ENCODE measurements at regions not wholly inside any gene's neighbourhood (a gene's known extent, or its start where the extent isn't known, plus 50 kb on each side); places are given as distances from the start of the nearest gene placed in this dataset.
"Not testable (repeated sequence)": the region's sequence is repeated elsewhere in the genome, so short reads cannot be mapped to it uniquely, and the experiment has no call there.

DNA sequence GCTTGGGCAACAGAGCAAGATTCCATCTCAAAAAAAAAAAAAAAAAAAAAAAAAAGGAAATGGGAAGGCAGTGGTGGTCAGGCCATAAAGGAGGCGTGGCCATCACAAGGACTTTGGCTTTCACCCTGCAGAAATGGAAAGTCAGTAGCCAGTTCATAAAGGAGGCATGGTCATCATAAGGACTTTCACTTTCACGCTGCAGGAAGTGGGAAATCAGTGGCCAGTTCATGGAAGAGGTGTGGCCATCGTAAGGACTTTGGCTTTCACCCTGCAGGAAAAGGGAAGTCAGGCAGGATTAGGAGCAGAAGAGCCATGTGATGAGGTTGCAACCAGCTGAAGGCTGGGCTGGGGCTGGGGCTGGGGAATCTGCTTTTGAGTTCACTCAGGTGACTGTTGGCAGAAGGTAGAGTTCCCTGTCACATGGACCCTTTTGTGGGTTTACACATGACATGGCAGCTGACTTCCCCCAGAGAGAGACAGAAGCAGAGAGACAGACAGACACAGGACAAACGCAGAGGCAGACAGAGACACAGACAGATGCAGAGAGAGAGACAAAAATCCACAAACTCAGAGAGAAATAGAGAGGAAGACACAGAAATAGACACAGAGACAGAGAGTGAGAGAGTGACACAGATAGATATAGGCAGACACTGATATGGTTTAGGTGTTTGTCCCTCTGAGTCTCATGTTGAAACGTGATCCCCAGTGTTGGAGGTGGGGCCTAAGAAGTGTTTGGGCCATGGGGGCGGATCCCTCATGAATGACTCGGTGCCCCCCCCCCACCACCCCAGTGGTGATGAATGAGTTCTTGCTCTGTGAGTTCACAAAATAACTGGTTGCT lies 263.9 kb upstream of the KAZN start:
- ATAC-seq (no peak), DNase-seq (ENCODE audit: low spot score) (no peak)

DNA sequence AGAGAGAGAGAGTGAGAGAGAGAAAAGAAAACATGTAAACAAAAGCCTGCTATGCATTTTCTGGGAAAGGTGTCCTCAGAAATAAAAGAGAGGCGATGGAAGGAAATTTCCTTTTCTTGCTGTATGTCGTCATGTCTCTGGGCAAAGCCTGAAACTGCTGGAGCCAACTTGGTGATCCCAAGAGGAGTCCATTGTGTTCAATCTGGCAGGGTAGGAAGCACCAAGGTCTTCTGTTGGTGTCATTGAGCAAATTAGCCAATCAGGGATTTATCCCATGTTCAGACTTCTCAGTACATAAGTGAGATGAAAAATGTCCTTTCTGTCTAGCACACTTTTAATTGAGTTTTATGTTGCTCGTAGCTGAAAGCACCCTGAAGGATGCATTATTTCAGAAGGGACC lies 260.0 kb upstream of the KAZN start:
- DNase-seq (ENCODE audit: low spot score) (no peak), ATAC-seq (no peak)

DNA sequence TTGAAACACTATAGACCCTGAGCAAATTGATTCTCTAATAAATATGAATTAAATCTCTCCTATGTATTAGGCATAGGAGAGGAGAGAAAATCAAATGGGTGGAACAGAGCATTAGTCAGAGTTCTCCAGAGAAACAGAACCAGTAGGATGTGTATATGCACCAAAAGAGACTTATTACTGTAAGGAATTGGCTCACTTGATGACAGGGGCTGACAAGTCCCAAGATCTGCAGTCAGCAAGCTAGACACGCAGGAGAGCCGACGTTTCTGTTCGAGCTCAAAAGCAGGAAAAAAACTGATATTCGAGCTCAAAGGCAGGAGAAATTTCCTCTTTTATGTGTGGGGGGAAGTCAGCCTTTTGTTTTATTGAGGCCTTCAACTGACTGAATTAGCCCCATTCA lies 259.2 kb upstream of the KAZN start:
- no peak for DNase-seq (ENCODE audit: low spot score)

DNA sequence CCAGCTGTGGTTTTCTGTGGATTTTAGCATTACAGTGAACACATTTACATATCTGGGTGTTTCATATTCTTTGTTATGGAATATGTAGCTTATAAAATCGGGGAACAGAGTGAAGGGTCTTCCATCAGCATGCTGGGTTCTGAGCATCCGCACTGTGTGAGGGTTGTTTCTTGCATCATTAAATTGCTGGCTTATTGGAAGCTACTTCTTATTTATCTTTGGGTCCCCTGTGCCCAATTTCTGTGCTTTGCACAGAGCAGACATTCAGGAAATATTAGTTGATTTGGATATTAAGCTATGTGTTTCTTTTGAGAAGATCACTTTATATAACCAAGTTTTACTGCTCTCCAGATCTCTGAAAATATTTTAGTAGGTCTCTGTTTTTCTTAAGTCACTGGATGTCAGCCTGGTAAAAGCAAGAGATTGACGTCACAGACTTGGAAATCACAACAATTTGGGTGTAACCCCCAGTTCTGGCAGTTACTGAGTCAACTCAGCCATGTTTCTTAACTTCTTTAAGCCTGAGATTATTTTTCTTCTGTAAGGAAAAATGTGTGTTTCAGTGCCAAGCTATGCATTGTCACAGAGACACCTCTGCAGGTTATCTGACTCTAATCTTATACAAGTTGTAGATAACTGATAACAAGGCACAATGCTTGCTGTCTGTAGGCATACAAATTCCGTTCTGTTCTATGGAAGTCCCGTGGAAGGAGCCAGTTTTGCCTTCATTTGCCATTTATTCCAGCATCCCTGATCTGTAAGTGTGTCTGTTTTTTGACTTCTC lies 258.3 kb upstream of the KAZN start:
- no peak for DNase-seq (ENCODE audit: low spot score)
- no peak for ATAC-seq

More for the DNA sequence above, 259.2 kb upstream of the KAZN start:
- ATAC-seq = no peak

DNA sequence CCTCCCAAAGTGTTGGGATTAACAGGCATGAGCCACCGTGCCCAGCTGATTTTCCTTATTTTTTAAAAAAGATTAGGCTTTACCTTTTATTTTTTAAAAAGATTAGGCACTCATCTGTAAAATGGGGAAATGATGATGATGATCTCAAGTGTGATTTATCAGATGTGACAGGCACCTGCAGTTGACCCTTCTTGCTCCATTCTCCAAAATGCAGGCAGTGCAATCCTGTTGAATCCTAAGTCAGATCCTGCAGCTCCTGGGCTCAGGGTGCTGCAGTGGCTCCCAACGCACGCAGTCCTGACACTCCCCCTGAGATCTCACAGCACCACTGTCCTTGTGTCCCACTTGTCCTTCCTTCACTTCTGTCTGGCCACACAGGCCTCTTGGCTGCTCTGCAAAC lies 257.3 kb upstream of the KAZN start:
- DNase-seq (ENCODE audit: low spot score) = no peak
- ATAC-seq = no peak

DNA sequence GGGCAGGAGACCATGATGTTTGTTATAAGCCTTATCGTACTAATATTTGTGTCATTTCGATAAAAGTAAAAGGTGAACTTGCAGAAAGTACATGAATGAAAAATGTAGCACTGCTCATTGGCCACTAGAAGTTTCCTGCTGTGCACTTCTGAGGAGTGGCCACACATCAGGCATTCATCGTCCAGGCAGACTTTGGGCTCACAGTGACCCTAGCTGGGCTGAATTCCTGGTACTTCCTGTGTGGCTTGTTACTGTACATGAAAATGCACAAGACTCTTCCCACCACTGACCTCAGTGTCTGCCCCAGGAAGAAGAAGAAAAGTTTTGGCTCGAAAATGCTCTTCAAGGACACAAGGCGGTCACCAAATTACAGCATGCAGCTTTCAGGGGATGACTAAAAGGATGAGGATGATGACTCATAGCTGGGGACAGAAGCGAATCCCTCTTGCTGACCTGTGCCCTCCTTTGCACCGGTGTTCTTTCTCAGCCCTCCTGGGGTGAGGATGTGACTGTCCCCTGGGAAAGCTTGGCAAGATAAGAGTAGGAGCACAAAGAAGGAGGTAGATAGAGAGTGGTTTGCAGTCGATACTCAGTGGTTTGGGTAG lies 252.4 kb upstream of the KAZN start:
- DNase-seq (ENCODE audit: low spot score) (no peak), ATAC-seq (no peak)

DNA sequence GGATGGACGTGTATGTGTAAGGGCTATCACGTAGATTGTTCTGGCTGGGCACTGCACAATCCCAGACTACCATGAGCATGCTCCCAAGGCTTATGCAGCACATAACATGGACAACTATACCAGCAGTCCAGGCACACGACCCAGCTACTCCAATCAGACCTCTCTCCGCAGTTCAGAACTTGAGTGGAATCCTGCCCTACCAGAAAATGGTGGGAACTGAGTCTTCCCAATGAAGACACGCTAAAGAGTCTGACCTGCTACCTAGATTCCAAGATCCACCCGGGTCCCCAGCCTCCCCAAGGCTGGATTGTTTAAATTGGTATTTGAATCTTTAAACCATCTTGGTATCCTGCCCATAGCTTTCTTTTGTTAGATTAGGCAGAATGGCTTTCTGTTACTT lies 251.3 kb upstream of the KAZN start:
- no peak for DNase-seq (ENCODE audit: low spot score)
- ATAC-seq = no peak

DNA sequence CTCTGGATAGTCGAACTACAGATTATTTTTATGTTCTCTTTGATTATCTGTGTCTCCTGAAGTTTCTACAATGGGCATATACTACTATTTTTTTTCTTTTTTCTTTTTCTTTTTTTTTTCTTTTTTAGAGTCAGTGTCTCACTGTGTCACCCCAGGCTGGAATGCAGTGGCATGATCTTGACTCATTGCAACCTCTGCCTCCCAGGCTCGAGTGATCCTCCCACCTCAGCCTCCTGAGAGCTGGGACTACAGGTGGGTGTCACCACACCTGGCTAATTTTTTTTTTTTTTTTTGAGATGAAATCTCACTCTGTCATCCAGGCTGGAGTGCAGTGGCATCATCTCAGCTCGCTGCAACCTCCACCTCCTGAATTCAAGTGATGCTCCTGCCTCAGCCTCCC lies 250.7 kb upstream of the KAZN start:
- ATAC-seq (no peak), DNase-seq (ENCODE audit: low spot score) (no peak)

DNA sequence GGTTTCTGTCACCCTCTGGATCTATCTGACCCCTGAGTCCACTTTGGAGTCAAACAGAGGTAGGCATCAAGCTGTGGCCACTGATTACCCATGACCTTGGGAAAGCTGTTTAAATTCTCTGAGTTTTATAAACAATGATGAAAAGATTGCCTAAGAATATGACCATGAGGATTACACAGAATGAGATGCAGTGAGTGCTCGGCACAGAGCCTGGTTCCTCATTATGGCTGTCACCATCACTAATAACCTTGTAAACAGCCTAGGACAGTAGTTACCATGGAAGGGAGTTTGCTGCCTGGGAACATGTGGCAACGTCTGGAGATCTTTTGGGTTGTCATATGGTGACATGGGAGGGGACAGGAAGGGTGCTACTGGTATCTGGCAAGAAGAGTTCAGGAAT lies 248.3 kb upstream of the KAZN start:
- DNase-seq (ENCODE audit: low spot score) (no peak), ATAC-seq (no peak)

DNA sequence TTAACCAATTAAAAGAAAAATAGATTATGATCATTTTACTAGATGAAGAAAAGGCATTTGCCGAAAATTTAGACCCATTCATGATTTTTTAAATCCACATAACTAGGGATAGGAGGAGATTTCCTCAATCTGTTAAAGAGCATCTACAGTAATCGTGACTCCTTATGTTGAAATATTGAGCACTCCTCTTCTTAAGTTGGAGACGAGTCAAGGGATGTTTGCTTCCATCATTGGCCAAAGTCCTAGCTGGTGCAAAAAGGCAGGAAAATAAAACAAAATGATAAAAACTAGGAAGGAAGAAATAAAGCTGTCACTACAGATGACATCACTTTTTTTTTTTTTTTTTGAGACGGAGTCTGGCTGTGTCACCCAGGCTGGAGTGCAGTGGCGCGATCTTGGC lies 245.6 kb upstream of the KAZN start:
- ATAC-seq = no peak

DNA sequence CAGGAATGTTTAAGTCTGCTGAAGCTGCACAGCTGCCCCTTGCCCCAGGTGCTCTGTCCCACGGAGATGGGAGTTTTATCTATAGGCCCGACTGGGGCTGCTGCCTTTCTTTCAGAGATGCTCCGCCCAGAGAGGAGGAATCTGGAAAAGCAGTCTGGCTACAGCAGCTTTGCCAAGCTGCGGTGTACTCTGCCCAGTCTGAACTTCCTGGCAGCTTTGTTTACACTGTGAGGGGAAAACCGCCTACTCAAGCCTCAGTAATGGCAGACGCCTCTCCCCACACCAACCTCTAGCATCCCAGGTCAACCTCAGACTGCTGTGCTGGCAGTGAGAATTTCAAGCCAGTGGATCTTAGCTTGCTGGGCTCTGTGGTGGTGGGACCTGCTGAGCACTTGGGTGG lies 237.5 kb upstream of the KAZN start:
- not testable (repeated sequence) for DNase-seq (ENCODE audit: low spot score); ATAC-seq

More for the DNA sequence above, 245.6 kb upstream of the KAZN start:
- no peak for DNase-seq (ENCODE audit: low spot score)

DNA sequence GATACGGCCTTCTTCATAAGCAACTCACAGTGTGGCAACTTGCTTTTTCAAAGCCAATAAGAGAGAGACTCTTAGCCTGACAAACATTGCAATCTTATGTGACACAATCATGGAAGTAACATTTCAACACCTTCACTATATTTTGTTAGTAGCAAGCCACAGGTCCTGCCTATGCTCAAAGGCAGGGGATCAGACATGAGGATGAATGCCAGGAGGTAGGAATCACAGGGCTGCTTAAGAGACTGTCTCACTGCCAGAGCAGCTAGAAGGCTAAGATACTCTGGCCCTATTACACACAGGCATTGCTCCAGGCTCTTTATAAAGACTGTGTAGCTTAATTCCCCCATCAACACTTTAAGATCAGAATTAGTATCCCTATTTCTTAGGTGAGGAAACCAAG lies 236.2 kb upstream of the KAZN start:
- DNase-seq (ENCODE audit: low spot score) = no peak
- no peak for ATAC-seq

DNA sequence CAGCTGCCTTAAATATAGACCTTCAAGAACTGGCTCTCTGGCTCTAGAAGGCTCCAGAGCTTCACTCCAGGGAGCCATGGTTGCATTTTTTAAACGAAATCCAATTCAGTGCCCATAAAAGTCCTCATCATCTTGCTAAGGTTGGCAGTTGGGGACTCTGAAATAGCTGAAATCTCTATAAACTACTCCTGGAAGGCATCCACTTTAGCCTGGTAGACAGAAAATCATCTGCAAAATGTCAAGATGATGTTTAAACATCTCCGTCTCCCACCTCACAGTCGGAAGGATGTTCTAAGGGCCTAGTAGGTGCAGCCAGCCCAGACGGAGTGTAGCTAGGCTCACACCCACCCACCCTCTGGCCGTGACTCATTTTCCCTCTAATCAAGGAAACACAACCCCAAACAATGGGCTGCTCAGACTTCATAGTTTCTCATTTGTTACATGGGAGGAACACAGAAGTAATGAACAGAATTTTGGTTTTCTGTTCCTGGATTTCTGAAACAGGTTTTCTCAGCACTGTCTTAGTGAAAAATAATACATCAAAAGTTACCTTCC lies 235.4 kb upstream of the KAZN start:
- DNase-seq (ENCODE audit: low spot score) = no peak
- no peak for ATAC-seq

DNA sequence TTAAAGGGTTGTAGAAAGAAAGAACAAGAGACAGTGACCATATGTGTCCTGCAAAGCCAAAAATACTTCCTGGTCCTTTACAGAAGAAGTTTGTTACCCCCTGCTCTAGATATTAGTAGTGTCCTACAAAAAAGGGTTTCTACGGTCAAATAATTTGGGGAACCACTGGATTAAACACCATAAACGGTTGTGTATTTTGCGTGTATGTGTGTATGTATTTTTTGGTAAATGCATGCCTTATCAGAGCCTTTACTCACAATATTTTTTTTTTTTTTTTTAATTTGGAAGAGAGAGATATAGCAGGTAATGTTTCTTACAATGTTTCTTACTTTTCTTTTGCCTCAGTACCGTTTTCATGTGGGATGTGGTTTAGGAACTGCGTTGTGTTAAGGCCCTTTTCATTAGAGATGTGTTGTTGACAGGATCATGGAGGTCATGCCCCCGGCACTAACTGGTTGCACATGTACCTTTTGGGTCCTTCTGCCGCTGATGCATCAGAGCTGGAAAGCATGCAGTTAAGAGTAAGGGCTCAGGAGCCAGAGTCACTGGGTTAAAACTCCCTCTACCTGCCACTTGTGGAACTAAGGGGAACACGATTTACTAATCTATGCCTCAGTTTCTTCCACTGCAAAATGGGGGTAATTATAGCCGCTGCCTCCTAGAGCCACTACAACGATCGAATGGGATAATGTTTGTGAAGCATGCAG lies 234.6 kb upstream of the KAZN start:
- ATAC-seq (no peak), DNase-seq (ENCODE audit: low spot score) (no peak)

DNA sequence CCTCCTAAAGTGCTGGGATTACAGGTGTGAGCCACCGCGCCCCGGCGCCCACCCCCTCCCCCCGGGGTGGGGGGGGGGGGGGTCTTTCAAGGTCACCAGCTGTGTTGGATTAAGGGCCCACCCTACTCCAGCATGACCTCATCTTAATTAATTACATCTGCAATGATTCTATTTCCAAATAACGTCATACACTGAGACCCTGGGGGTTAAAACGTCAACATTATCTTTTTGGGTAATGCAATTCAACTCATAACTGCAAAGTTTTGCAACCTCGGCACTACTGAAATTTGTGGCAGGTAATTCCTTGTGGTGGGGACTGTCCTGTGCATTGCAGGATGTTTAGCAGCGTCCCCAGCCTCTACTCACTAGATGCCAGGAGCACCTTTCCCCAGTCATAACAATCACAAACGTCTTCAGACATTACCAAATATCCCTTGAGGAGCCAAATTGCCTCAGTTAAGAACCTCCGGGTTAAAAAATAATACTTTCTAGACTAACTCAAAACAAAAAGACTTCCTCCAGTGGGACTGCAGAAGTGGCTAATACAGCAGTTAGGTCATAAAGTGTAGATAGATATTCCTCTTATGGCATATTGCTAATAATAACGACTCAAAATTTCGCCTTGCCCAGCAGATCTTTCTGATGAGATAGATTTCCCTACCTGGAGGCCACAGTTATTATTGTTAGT lies 233.0 kb upstream of the KAZN start:
- ATAC-seq (no peak), DNase-seq (ENCODE audit: low spot score) (no peak)

DNA sequence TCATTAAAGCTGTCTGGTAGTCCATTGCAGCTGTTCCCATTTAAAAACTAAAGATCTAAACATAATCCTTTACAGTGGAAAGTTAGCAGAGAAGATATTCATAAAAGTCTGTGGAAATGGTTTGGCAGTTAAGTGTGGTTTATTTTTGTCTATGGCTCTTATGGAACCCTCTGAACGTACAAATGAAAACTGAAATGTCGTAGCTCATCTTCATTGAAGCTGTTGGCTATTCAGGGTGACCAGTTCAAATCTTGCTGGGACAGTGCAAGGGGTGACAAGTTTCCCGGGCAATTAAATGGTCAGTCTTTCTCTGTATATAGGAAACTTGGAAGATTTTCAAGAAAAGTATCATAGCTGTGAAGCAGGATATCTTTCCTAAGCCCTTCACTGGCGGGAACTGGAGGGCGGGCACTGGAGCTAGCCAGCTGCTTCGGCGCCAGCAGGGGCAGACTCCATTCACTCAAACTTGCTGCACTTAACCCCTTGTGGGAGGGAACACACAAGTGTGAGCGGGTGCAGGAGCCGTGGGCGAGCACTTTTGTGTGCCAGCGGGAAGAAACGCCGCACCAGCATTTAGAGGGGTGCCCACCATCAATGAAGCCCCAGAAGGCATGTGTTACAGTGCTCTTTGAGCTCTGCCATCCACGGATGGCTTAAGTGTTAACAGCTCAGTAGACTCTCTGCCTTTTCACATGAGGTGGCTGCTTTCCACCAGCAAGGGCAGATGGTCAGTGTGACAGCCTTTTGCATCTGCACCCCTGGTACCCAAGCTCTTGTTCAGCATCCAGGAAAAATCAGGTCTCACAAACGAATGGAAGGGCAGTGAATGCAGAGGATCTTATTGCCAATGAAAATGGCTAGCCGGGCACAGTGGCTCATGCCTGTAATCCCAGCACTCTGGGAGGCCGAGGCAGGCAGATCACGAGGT lies 232.1 kb upstream of the KAZN start:
- ATAC-seq (no peak), DNase-seq (ENCODE audit: low spot score) (no peak)

DNA sequence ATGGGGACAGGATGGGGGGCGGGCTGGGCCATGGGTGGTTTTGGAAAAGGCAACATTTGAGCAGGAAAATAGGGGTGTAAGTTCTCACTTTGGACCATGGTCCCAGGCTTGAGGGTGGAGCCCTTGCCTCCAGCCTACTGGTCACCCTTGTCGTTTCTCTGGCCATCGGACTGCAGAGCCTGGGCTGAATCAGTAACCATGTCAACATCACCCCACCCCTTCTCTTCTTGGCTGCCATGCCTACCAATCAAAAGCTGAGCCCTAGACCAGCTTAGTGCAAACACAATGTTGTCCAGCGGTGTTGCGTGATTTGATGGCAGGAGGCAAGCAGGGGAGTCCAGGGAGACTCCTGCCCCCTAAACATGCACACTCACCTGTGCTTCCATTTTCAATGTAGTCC lies 231.0 kb upstream of the KAZN start:
- ATAC-seq (no peak), DNase-seq (ENCODE audit: low spot score) (no peak)

DNA sequence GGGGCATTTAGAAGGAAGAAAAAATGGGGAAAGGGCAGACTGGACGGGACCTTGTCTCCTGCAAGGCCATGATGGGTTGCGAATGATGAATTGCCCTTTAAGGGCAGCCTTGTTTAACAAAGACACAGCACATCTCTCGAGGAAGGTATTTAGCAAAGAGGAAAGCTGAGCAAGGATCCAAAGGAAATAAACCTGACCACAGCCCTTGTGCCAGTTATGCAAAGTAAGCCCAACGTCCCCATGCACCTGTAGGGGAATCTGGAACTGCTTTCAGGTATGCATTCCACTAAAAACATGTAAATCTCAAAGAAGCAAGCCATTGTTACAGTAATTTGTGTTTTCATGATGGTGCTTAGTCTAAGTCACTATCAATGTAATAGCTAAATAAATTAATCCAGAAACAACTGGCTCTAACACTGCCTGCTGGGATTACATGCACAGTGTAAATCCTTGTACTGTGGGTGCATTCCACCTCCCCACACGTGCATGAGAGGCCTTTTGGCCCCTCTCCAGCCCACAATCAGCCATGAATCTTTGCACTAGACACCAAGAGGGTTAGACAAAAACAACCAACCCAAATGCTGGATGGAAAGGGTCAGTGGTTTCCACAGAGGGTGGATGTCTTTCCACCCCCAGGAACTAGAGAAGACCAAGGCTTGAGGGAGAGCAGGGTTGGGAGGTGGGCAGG lies 228.8 kb upstream of the KAZN start:
- DNase-seq (ENCODE audit: low spot score) (no peak), ATAC-seq (no peak)
